RWPE1 (cell line): ENCODE measurements at regions not wholly inside any gene's neighbourhood (a gene's known extent, or its start where the extent isn't known, plus 50 kb on each side); places are given as distances from the start of the nearest gene placed in this dataset.

Experiments used
- CTCF ChIA-PET: fragments of 350-600 bp; sonication (Branson Sonifier 250); formaldehyde crosslinking; extraction: SDS; loops from one replicate; lab custom pipeline; 2021; lab: Yijun Ruan, JAX
- POLR2A ChIA-PET: fragments of 400-600 bp; formaldehyde crosslinking; extraction: SDS; loops from one replicate; lab custom pipeline; 2020; ENCODE audit warnings: antibody characterized with exemption; ENCODE audit not compliant: low non-redundant PET; lab: Yijun Ruan, JAX
- DNase-seq: peaks from one replicate; pipeline ENCODE4 v3.0.0; 2012; ENCODE audit warnings: low spot score
- H3K27ac ChIP-seq: fragments of 450-650 bp; 2 replicates; pipeline ENCODE4 v1.5.1; 2017
- TF ChIP-seq, protein P1 (sequence below): fragments of 450-650 bp; conservative IDR thresholded peaks from 2 replicates; pipeline ENCODE4 v1.5.1; 2017; ENCODE audit warnings: low read depth, mild to moderate bottlenecking

DNA sequence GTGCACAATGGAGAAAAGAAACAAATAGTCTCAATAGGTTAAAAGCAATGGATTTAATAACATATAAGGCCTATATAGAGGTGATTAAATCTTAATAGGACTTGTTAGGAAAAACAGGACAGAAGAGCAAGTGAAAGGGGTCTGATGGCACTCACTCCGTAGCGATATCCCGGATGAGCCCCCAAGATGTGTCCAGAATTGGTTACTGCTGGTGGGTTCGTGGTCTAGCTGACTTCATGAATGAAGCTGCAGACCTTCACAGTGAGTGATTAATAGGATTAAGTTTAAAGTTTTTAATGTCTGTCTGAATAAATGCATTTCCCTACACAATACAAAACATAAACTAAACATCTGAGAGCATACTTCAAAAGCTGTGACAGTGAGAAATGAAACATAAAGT, 110.4 kb upstream of the FAM174A start:
- no peak overlapping the region for H3K27ac ChIP-seq
- POLR2A ChIA-PET = no interaction called here
- DNase-seq = no peak
- CTCF ChIA-PET = no interaction called here
- TF ChIP-seq, protein P1, sequence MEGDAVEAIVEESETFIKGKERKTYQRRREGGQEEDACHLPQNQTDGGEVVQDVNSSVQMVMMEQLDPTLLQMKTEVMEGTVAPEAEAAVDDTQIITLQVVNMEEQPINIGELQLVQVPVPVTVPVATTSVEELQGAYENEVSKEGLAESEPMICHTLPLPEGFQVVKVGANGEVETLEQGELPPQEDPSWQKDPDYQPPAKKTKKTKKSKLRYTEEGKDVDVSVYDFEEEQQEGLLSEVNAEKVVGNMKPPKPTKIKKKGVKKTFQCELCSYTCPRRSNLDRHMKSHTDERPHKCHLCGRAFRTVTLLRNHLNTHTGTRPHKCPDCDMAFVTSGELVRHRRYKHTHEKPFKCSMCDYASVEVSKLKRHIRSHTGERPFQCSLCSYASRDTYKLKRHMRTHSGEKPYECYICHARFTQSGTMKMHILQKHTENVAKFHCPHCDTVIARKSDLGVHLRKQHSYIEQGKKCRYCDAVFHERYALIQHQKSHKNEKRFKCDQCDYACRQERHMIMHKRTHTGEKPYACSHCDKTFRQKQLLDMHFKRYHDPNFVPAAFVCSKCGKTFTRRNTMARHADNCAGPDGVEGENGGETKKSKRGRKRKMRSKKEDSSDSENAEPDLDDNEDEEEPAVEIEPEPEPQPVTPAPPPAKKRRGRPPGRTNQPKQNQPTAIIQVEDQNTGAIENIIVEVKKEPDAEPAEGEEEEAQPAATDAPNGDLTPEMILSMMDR = no peak

DNA sequence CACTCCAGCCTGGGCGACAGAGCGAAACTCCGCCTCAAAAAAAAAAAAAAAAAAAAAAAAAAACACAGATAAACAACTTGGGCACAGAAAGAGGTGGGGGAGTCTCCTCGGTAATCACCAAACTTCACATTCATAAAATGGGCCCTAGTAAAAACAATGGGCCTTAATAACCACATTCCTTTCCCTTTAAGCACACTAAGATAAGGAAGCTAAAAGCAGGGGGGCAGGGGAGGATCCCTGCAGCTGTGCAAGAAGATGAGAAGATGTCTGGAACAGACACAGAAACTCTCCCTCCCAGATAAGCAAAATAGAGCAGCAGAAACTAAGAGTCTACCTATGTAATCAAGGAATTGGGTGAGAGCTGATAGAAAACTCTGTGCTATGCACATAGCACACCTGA, 111.2 kb upstream of the FAM174A start:
- ChIA-PET POLR2A (no interaction called here), CTCF (no interaction called here)
- no peak overlapping the region for H3K27ac ChIP-seq
- TF ChIP-seq, protein P1 = no peak
- no peak for DNase-seq

GRCh38 chr5:100423330-100423729, 111.8 kb upstream of the FAM174A start:
- DNase-seq = peak; percentile 3
- H3K27ac ChIP-seq = no peak overlapping the region
- TF ChIP-seq, protein P1 = no peak
- ChIA-PET POLR2A (no interaction called here), CTCF (interaction anchor here (0.7 kb wide), 1 partner anchor 623 kb away, joined by 3 read pairs; no protein-coding TSS in a partner anchor)

- POLR2A ChIA-PET = no interaction called here
- no peak for DNase-seq
- CTCF ChIA-PET = no interaction called here
- TF ChIP-seq, protein P1 = no peak
- no peak overlapping the region for H3K27ac ChIP-seq
These were observed 113.8 kb upstream of the FAM174A start for GRCh38 chr5:100421360-100421759.

DNA sequence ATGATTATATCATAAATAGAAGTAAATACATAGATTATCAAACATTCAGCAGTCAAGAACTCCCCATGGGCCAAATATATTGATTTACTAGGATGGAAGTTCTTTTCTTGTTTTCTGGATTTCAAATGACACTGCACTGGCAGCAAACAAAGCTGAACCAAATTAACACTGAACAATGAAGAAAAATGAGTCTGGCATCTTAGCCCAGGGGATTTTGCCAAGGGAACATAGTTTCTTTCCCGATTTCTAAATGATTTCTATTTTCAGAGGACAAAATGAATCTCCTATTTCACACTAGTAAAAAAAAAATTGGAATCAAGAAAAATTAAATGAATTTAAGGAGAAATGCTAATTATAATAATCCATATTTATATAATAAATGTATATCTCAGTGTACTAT, 116.9 kb upstream of the FAM174A start:
- H3K27ac ChIP-seq = no peak overlapping the region
- CTCF ChIA-PET = interaction anchor here (0.6 kb wide), 1 partner anchor 291 kb away, joined by 3 read pairs; no protein-coding TSS in a partner anchor
- TF ChIP-seq, protein P1 = no peak
- POLR2A ChIA-PET = no interaction called here
- no peak for DNase-seq

GRCh38 chr5:100409660-100410151, 125.5 kb upstream of the FAM174A start:
- TF ChIP-seq, protein P1 = no peak
- no peak for DNase-seq
- ChIA-PET CTCF (no interaction called here), POLR2A (no interaction called here)
- no peak overlapping the region for H3K27ac ChIP-seq

DNA sequence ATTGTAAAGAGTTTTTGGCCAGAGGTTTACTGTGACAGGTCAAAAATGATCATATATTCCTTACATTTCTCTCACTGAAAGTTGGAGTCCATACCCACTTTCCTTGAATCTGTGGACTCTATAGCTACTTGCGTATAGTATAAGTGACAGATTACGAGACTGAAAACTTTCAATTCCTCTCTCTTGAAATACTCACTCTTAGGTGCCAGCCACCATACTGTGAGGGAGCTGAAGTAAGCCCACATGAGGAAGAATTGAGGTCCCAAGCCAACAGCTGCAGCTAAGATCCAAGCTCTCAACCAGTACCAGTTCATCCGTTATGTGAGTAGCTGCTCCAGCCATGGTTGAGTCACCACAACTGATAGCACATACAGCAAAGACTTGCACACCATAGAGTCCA, 128.1 kb upstream of the FAM174A start:
- H3K27ac ChIP-seq = no peak overlapping the region
- ChIA-PET POLR2A (no interaction called here), CTCF (interaction anchor here (0.6 to 1.0 kb wide), 2 partner anchors 24 to 1302 kb away, joined by 3 to 4 read pairs; no protein-coding TSS in a partner anchor)
- no peak for DNase-seq
- TF ChIP-seq, protein P1 = no peak
